ENCODE measurements at regions not wholly inside any gene's neighbourhood (a gene's known extent, or its start where the extent isn't known, plus 50 kb on each side); places are given as distances from the start of the nearest gene placed in this dataset.

DNA sequence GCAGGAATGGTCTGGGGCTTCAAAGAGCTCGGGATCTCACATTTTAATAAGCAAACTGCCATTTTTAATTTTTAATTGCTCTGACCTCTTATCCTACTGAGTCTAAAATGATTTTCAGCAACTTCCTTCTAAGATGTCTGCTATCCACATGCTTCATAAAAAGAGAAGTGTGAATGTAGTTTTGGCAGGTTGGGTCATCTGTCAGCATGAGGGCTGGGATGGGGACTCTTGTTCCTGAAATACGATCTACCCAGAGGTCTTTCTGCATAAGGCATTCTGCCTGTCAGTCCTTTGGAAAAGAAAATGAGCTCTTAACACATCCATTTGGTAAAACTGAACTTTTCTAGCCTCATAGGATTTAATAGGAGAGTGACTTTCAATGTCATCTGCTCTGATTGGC, 252.8 kb upstream of the APCDD1 start:
- no peak for TF ChIP-seq CTCF (optimal IDR thresholded peaks at IDR 0.05 in 1 of 3, IDR thresholded peaks at IDR 0.05 in 1 of 3, conservative IDR thresholded peaks at IDR 0.05 in 1 of 3; ENCODE audit: extremely low read depth in 1 of 3, insufficient read depth in 2 of 3, low read length in 3 of 3)
- no peak for TF ChIP-seq EZH2 (IDR thresholded peaks at IDR 0.05; ENCODE audit: low read length)

Measured in keratinocyte (primary cell).